ENCODE measurements at regions not wholly inside any gene's neighbourhood (a gene's known extent, or its start where the extent isn't known, plus 50 kb on each side); places are given as distances from the start of the nearest gene placed in this dataset.
"Not testable (repeated sequence)": the region's sequence is repeated elsewhere in the genome, so short reads cannot be mapped to it uniquely, and the experiment has no call there.

DNA sequence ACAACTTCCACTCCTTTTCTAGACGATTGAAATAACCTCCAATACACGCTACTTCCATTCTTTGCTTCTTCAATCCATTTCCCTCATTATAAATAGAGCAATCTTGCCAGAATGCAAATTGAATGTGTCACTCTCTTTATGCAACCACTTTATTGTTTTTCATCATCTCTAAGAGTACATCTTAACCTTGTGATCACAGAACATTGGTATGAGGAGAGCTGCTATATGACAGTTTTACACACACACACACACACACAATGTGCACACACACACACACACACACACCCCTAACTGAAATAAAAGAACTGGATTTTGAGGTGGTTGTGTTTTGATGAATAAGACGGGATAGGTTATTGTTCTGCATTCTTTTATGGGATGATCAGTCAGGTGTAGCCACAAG is 187.0 kb downstream of the HDGFL1 start:
- TF ChIP-seq, protein P1, sequence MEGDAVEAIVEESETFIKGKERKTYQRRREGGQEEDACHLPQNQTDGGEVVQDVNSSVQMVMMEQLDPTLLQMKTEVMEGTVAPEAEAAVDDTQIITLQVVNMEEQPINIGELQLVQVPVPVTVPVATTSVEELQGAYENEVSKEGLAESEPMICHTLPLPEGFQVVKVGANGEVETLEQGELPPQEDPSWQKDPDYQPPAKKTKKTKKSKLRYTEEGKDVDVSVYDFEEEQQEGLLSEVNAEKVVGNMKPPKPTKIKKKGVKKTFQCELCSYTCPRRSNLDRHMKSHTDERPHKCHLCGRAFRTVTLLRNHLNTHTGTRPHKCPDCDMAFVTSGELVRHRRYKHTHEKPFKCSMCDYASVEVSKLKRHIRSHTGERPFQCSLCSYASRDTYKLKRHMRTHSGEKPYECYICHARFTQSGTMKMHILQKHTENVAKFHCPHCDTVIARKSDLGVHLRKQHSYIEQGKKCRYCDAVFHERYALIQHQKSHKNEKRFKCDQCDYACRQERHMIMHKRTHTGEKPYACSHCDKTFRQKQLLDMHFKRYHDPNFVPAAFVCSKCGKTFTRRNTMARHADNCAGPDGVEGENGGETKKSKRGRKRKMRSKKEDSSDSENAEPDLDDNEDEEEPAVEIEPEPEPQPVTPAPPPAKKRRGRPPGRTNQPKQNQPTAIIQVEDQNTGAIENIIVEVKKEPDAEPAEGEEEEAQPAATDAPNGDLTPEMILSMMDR (IDR thresholded peaks at IDR 0.05; ENCODE audit: insufficient read depth, low read length, poor library complexity, severe bottlenecking), result no peak
- H3K27me3 ChIP-seq (ENCODE audit: control insufficient read depth, insufficient read depth, low read length), result no peaks in the 10 kb centered on the region
- peak; percentile 47 for DNase-seq (ENCODE audit: low read depth)
- H3K4me3 ChIP-seq (ENCODE audit: low read depth, low read length), result no peak overlapping the region
- H3K36me3 ChIP-seq (ENCODE audit: control insufficient read depth, insufficient read depth, low read length), result no peaks in the 10 kb centered on the region

DNA sequence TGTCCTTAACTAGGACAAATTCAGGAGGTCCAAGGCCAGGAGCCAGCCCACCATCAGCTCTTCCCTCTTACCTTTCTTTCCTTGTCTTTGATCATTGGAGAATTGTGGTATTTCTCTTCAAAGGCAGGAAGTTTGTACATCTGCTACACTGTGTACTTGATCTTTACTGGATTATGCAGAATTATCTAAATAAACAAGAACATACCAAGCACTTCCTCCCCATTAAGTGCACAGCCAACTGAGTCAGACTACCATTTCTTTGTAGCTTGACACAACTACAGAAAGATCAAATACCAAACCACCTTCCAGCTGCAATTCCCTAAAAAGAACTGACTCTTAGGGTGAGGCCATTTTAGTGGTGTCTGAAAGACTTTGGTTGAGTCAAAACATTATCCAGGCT is 195.1 kb downstream of the HDGFL1 start:
- peak; percentile 14 for DNase-seq (ENCODE audit: low read depth)
- H3K27me3 ChIP-seq (ENCODE audit: control insufficient read depth, insufficient read depth, low read length), result no peaks in the 10 kb centered on the region
- TF ChIP-seq, protein P1 (IDR thresholded peaks at IDR 0.05; ENCODE audit: insufficient read depth, low read length, poor library complexity, severe bottlenecking), result no peak
- H3K36me3 ChIP-seq (ENCODE audit: control insufficient read depth, insufficient read depth, low read length), result no peaks in the 10 kb centered on the region
- H3K4me3 ChIP-seq (ENCODE audit: low read depth, low read length), result no peak overlapping the region

DNA sequence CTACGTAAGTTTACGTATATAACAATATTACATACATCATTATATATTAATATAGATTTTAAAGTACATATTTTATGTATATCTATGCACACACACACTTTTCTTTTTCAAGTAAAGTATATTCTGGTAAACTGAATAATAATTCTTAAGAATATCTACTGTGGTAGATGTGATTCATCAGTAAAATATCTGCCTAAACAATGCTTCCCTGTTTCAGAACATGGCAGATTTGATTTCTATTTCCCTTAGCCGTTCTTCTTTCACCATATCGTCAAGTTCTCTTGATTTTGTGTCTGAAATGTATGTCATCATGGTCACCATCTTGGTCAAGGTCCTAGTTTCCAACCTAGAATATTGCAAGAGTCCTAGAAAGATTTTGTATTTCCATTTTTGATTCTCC is 195.6 kb downstream of the HDGFL1 start:
- H3K4me3 ChIP-seq (ENCODE audit: low read depth, low read length), result no peak overlapping the region
- H3K27me3 ChIP-seq (ENCODE audit: control insufficient read depth, insufficient read depth, low read length), result no peaks in the 10 kb centered on the region
- H3K36me3 ChIP-seq (ENCODE audit: control insufficient read depth, insufficient read depth, low read length), result no peaks in the 10 kb centered on the region
- TF ChIP-seq, protein P1 (IDR thresholded peaks at IDR 0.05; ENCODE audit: insufficient read depth, low read length, poor library complexity, severe bottlenecking), result no peak
- peak; percentile 9 for DNase-seq (ENCODE audit: low read depth)

DNA sequence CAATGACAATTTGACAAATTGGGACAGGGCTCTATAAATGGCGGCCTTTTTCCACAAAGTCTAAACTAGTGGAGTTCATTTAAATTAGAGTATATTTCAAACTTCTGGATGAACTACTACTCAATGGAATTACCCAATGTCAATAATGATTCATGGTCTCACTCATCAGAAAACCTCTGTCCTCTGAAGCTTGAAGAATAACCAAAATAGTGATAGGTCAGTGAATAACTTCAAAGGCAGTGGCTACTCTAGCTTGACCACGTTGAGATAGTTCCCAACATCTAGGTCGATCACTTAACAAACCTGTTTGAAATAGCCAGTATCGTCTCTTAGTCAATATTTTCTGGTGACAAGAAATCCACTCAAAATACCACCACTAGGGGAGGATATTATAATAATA is 197.6 kb downstream of the HDGFL1 start:
- DNase-seq (ENCODE audit: low read depth), result peak; percentile 67
- H3K4me3 ChIP-seq (ENCODE audit: low read depth, low read length), result no peak overlapping the region
- TF ChIP-seq, protein P1 (IDR thresholded peaks at IDR 0.05; ENCODE audit: insufficient read depth, low read length, poor library complexity, severe bottlenecking), result no peak
- no peaks in the 10 kb centered on the region for H3K27me3 ChIP-seq (ENCODE audit: control insufficient read depth, insufficient read depth, low read length)
- H3K36me3 ChIP-seq (ENCODE audit: control insufficient read depth, insufficient read depth, low read length), result no peaks in the 10 kb centered on the region

DNA sequence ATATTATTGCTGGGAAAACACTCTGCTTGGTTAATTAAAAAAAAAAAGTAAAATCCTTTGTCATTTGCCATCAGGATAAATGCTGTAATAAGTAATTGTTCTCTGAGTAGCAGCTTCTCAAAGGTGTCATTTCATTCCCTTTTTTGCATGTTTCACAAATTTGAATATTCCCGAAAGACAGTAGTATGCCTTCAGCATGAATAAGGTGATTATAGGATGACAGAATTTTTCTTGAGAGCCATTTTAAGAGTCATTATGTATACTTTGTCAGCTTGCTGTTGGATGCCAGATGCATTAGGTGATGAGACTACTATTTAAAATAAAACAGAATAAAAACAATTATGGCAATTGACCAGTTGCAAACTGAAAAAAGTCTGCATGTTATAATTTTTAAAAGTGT is 200.7 kb downstream of the HDGFL1 start:
- Histone ChIP-seq H3K36me3 (ENCODE audit: control insufficient read depth, insufficient read depth, low read length) (no peaks in the 10 kb centered on the region), H3K27me3 (ENCODE audit: control insufficient read depth, insufficient read depth, low read length) (no peaks in the 10 kb centered on the region), H3K4me3 (ENCODE audit: low read depth, low read length) (no peak overlapping the region)
- TF ChIP-seq, protein P1 (IDR thresholded peaks at IDR 0.05; ENCODE audit: insufficient read depth, low read length, poor library complexity, severe bottlenecking), result no peak
- DNase-seq (ENCODE audit: low read depth), result no peak

DNA sequence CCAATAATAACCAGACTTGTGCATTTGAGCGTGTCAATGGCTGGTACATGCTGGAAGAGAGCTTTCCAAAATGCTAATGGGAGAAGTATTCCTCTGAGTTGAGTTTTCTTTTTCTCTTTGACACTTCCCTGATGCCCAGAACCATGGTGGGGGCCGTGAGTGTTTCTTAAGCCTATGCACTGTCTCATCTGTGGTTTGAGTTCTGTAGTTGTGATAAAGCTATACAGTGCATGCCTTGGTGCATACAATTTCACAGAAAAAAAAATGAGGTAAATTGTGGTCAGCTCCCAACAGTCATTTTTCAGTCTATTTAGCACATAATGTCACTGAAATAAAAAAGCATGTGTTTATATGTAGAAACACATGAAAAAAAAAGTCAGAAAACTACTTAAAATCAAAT is 204.8 kb downstream of the HDGFL1 start:
- TF ChIP-seq, protein P1 (IDR thresholded peaks at IDR 0.05; ENCODE audit: insufficient read depth, low read length, poor library complexity, severe bottlenecking), result no peak
- Histone ChIP-seq H3K4me3 (ENCODE audit: low read depth, low read length) (no peak overlapping the region), H3K27me3 (ENCODE audit: control insufficient read depth, insufficient read depth, low read length) (no peaks in the 10 kb centered on the region), H3K36me3 (ENCODE audit: control insufficient read depth, insufficient read depth, low read length) (no peaks in the 10 kb centered on the region)
- no peak for DNase-seq (ENCODE audit: low read depth)

DNA sequence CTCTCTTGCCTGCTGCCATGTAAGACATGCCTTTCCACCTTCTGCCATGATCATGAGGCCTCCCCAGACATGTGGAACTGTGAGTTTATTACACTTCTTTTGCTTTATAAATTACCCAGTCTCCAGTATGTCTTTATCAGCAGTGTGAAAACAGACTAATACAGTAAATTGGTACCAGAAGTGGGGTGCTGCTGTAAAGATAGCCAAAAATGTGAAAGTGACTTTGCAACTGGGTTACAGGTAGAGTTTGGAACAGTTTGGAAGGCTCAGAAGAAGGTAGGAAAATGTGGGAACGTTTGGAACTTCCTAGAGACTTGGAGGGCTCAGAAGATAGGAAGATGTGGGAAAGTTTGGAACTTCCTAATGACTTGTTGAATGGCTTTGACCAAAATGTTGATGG is 209.1 kb downstream of the HDGFL1 start:
- DNase-seq (ENCODE audit: low read depth), result not testable (repeated sequence)

More for the DNA sequence above, 209.1 kb downstream of the HDGFL1 start:
- H3K27me3 ChIP-seq (ENCODE audit: control insufficient read depth, insufficient read depth, low read length); H3K4me3 ChIP-seq (ENCODE audit: low read depth, low read length); H3K36me3 ChIP-seq (ENCODE audit: control insufficient read depth, insufficient read depth, low read length): not testable (repeated sequence)

Data from kidney epithelial cell (primary cell).